WTC11 (cell line): ENCODE measurements at regions not wholly inside any gene's neighbourhood (a gene's known extent, or its start where the extent isn't known, plus 50 kb on each side); places are given as distances from the start of the nearest gene placed in this dataset.

ENCODE experiments used
- ATAC-seq: fragments of 200-7000 bp; cut with Tn5 transposase; 2 replicates; pipeline ENCODE4 v1.10.0; 2021; ENCODE audit warnings: mild to moderate bottlenecking, moderate library complexity
- CTCF ChIA-PET: fragments of 300-600 bp; sonication (Branson Sonifier 250); formaldehyde crosslinking; loops from one replicate; lab custom pipeline; 2021; ENCODE audit warnings: antibody characterized with exemption; lab: Charles Lee
- POLR2A ChIA-PET: fragments of 350-600 bp; sonication (Branson Sonifier 250); formaldehyde crosslinking; loops from one replicate; lab custom pipeline; 2021; ENCODE audit warnings: antibody characterized with exemption; lab: Charles Lee
- DNase-seq: peaks from one replicate; pipeline ENCODE4 v3.0.0; 2021; ENCODE audit warnings: low spot score
- H3K27ac Mint-ChIP-seq: 2 replicates; pipeline ENCODE4 v1.8.0; 2021; ENCODE audit warnings: mixed read lengths
- H3K27me3 Mint-ChIP-seq: 2 replicates; pipeline ENCODE4 v1.8.0; 2021; ENCODE audit warnings: low read depth, mild to moderate bottlenecking, moderate library complexity, mixed read lengths
- H3K36me3 Mint-ChIP-seq: 2 replicates; pipeline ENCODE4 v1.8.0; 2021; ENCODE audit warnings: mixed read lengths
- H3K4me1 Mint-ChIP-seq: 2 replicates; pipeline ENCODE4 v1.8.0; 2022; ENCODE audit warnings: mixed read lengths
- H3K4me3 Mint-ChIP-seq: 2 replicates; pipeline ENCODE4 v1.8.0; 2021; ENCODE audit warnings: mild to moderate bottlenecking, moderate library complexity, mixed read lengths
- H3K9me3 Mint-ChIP-seq: 2 replicates; pipeline ENCODE4 v1.8.0; 2021; ENCODE audit warnings: mixed read lengths
- ATF6 ChIP-seq: sonication (generic); formaldehyde crosslinking; IDR thresholded peaks from 2 replicates; pipeline ENCODE4 v1.8.1; 2023; ENCODE audit warnings: mild to moderate bottlenecking, missing genetic modification reagents
- EMX1 ChIP-seq: fragments of 250-450 bp; sonication (Bioruptor Pico); IDR thresholded peaks from 2 replicates; pipeline ENCODE4 v1.8.0; 2021; ENCODE audit warnings: mild to moderate bottlenecking
- FOXK1 ChIP-seq: sonication (generic); formaldehyde crosslinking; IDR thresholded peaks from 2 replicates; pipeline ENCODE4 v1.8.0; 2022; ENCODE audit warnings: mild to moderate bottlenecking, moderate library complexity, missing genetic modification reagents
- GRHL2 ChIP-seq: fragments of 250-450 bp; sonication (Bioruptor Pico); IDR thresholded peaks from 2 replicates; pipeline ENCODE4 v1.8.0; 2022; ENCODE audit warnings: mild to moderate bottlenecking, moderate library complexity; ENCODE audit not compliant: insufficient replicate concordance, severe bottlenecking
- HMGA2 ChIP-seq: fragments of 250-450 bp; sonication (Bioruptor Pico); IDR thresholded peaks from 2 replicates; pipeline ENCODE4 v1.4.0; 2021; ENCODE audit warnings: mild to moderate bottlenecking, moderate library complexity
- HMGXB4 ChIP-seq: sonication (generic); formaldehyde crosslinking; IDR thresholded peaks from 2 replicates; pipeline ENCODE4 v1.8.1; 2023; ENCODE audit warnings: mild to moderate bottlenecking, moderate library complexity, missing genetic modification reagents
- JUN ChIP-seq: sonication (generic); formaldehyde crosslinking; IDR thresholded peaks from 2 replicates; pipeline ENCODE4 v1.8.0; 2023; ENCODE audit warnings: mild to moderate bottlenecking, missing genetic modification reagents
- NFYB ChIP-seq: sonication (generic); formaldehyde crosslinking; conservative IDR thresholded peaks from 2 replicates; pipeline ENCODE4 v1.8.0; 2022; ENCODE audit warnings: low read depth, missing genetic modification reagents
- NR2C2 ChIP-seq: sonication (generic); formaldehyde crosslinking; IDR thresholded peaks from 2 replicates; pipeline ENCODE4 v1.8.0; 2022; ENCODE audit warnings: mild to moderate bottlenecking, missing genetic modification reagents
- OVOL2 ChIP-seq: fragments of 250-450 bp; sonication (Bioruptor Pico); IDR thresholded peaks from 2 replicates; pipeline ENCODE4 v1.9.0; 2021; ENCODE audit warnings: mild to moderate bottlenecking, borderline replicate concordance
- PRDM15 ChIP-seq: sonication (generic); formaldehyde crosslinking; IDR thresholded peaks from 2 replicates; pipeline ENCODE4 v1.8.0; 2022; ENCODE audit warnings: missing genetic modification reagents
- PRRX2 ChIP-seq: fragments of 250-450 bp; sonication (Bioruptor Pico); IDR thresholded peaks from 2 replicates; pipeline ENCODE4 v1.8.0; 2021; ENCODE audit warnings: mild to moderate bottlenecking
- SMAD4 ChIP-seq: sonication (generic); formaldehyde crosslinking; IDR thresholded peaks from 2 replicates; pipeline ENCODE4 v1.8.0; 2022; ENCODE audit warnings: mild to moderate bottlenecking, missing genetic modification reagents
- USF2 ChIP-seq: sonication (generic); formaldehyde crosslinking; IDR thresholded peaks from 2 replicates; pipeline ENCODE4 v1.8.1; 2023; ENCODE audit warnings: mild to moderate bottlenecking, missing genetic modification reagents, moderate library complexity
- ZBTB21 ChIP-seq: sonication (generic); formaldehyde crosslinking; IDR thresholded peaks from 2 replicates; pipeline ENCODE4 v1.8.1; 2023; ENCODE audit warnings: mild to moderate bottlenecking, missing genetic modification reagents, borderline replicate concordance
- ZNF416 ChIP-seq: fragments of 250-450 bp; sonication (Bioruptor Pico); IDR thresholded peaks from 2 replicates; pipeline ENCODE4 v1.9.0; 2021; ENCODE audit warnings: mild to moderate bottlenecking, inconsistent platforms
- TF ChIP-seq, protein P1 (sequence below): fragments of 250-450 bp; sonication (Bioruptor Pico); conservative IDR thresholded peaks from 2 replicates; pipeline ENCODE4 v1.9.0; 2021; ENCODE audit warnings: mild to moderate bottlenecking
- TF ChIP-seq, protein P2 (sequence below): sonication (generic); formaldehyde crosslinking; IDR thresholded peaks from 2 replicates; pipeline ENCODE4 v1.8.0; 2023; ENCODE audit warnings: missing genetic modification reagents, mild to moderate bottlenecking, borderline replicate concordance

DNA sequence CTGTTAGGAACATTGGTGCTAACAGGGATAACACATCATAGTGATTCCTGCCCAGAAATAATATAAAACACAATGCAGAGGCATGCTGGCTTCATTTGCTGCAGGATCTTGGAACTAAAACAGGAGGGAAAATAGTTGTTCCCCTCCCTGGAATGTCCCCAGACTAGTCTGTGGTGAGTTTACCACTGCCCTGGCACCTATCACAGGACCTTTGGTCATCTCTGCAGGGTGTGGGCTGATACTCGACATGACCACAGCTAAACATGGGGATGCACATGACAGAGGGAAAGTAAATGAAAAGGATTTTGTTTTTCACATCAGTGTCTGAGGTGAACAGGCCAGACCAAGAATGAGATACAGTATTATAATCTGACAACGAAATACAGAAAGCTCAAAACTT, 160.2 kb upstream of the DKK2 start:
- Mint-ChIP-seq H3K4me3 (no peak overlapping the region), H3K4me1 (no peaks in the 10 kb centered on the region), H3K36me3 (no peaks in the 10 kb centered on the region), H3K27me3 (no peaks in the 10 kb centered on the region), H3K9me3 (peaks cover 8% of the 10 kb centered on the region), H3K27ac (no peak overlapping the region)
- ChIA-PET CTCF (no interaction called here), POLR2A (no interaction called here)
- TF ChIP-seq HMGXB4 = no peak
- TF ChIP-seq PRRX2 (CRISPR knock-in tag) = no peak
- TF ChIP-seq ZNF416 (CRISPR knock-in tag) = no peak
- no peak for TF ChIP-seq SMAD4 (CRISPR knock-in tag)
- no peak for TF ChIP-seq ZBTB21
- no peak for TF ChIP-seq EMX1
- TF ChIP-seq GRHL2 = no peak
- no peak for TF ChIP-seq JUN (CRISPR knock-in tag)
- TF ChIP-seq, protein P1, sequence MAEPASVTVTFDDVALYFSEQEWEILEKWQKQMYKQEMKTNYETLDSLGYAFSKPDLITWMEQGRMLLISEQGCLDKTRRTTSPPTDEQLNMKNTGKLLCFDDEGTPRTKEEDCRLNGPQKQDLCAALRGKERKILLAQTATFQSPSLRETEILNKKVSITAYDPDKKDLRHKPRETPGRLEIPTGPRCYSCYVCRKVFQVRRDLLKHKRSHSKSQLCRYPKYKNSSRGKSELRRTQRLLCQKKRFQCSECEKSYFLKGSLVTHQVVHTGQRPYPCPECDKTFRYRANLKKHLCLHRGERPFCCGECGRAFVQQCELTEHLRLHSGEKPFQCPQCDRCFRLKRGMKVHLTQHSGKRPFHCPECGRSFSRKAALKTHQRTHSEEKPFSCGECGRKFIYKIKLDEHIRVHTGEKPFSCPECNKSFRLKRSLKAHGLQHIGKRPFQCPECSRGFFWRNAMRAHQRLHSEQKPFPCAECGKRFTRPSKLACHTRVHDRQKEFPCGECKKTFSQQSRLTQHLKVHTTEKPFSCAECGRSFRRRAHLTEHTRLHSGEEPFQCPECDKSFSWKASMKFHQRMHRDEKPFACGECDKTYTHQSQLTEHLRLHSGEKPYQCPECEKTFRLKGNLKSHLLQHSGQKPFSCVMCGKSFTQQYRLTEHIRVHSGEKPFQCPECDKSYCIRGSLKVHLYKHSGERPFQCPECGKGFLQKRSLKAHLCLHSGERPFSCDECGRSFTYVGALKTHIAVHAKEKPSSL (CRISPR knock-in tag) = no peak
- TF ChIP-seq NFYB = no peak
- TF ChIP-seq, protein P2, sequence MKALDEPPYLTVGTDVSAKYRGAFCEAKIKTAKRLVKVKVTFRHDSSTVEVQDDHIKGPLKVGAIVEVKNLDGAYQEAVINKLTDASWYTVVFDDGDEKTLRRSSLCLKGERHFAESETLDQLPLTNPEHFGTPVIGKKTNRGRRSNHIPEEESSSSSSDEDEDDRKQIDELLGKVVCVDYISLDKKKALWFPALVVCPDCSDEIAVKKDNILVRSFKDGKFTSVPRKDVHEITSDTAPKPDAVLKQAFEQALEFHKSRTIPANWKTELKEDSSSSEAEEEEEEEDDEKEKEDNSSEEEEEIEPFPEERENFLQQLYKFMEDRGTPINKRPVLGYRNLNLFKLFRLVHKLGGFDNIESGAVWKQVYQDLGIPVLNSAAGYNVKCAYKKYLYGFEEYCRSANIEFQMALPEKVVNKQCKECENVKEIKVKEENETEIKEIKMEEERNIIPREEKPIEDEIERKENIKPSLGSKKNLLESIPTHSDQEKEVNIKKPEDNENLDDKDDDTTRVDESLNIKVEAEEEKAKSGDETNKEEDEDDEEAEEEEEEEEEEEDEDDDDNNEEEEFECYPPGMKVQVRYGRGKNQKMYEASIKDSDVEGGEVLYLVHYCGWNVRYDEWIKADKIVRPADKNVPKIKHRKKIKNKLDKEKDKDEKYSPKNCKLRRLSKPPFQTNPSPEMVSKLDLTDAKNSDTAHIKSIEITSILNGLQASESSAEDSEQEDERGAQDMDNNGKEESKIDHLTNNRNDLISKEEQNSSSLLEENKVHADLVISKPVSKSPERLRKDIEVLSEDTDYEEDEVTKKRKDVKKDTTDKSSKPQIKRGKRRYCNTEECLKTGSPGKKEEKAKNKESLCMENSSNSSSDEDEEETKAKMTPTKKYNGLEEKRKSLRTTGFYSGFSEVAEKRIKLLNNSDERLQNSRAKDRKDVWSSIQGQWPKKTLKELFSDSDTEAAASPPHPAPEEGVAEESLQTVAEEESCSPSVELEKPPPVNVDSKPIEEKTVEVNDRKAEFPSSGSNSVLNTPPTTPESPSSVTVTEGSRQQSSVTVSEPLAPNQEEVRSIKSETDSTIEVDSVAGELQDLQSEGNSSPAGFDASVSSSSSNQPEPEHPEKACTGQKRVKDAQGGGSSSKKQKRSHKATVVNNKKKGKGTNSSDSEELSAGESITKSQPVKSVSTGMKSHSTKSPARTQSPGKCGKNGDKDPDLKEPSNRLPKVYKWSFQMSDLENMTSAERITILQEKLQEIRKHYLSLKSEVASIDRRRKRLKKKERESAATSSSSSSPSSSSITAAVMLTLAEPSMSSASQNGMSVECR = no peak
- no peak for TF ChIP-seq USF2 (CRISPR knock-in tag)
- no peak for TF ChIP-seq ATF6 (CRISPR knock-in tag)
- no peak for TF ChIP-seq PRDM15 (CRISPR knock-in tag)
- no peak for TF ChIP-seq HMGA2 (CRISPR knock-in tag)
- TF ChIP-seq FOXK1 (CRISPR knock-in tag) = no peak
- no peak for TF ChIP-seq NR2C2
- TF ChIP-seq OVOL2 (CRISPR knock-in tag) = no peak
- no peak for ATAC-seq
- DNase-seq = no peak
